Activated CD8-positive, alpha-beta T cell treated with anti-CD3 and anti-CD28 coated beads for 36 hours (primary cell): ENCODE measurements at regions not wholly inside any gene's neighbourhood (a gene's known extent, or its start where the extent isn't known, plus 50 kb on each side); places are given as distances from the start of the nearest gene placed in this dataset.
A peak's percentile ranks its signal among the peaks of the same experiment; 100 is the strongest.

Source experiments
- ATAC-seq: fragments of 200-7000 bp; cut with Tn5 transposase; one replicate; pipeline ENCODE4 v1.10.0; 2021; ENCODE audit warnings: mild to moderate bottlenecking, moderate library complexity
- CTCF ChIA-PET: fragments of 350-600 bp; sonication (Branson Sonifier 250); formaldehyde crosslinking; loops from one replicate; lab custom pipeline; 2021; ENCODE audit warnings: antibody characterized with exemption; lab: Charles Lee
- POLR2A ChIA-PET: fragments of 350-600 bp; sonication (Branson Sonifier 250); formaldehyde crosslinking; loops from one replicate; lab custom pipeline; 2021; ENCODE audit warnings: antibody characterized with exemption; lab: Charles Lee
- DNase-seq: peaks from one replicate; pipeline ENCODE4 v3.0.0-alpha.2; 2020
- H3K27ac Mint-ChIP-seq: one replicate; pipeline ENCODE4 v1.8.0; 2021; ENCODE audit warnings: mild to moderate bottlenecking, mixed read lengths
- H3K27me3 Mint-ChIP-seq: one replicate; pipeline ENCODE4 v1.8.0; 2021; ENCODE audit warnings: mixed read lengths
- H3K36me3 Mint-ChIP-seq: one replicate; pipeline ENCODE4 v1.8.0; 2021; ENCODE audit warnings: low read depth, mixed read lengths
- H3K4me1 Mint-ChIP-seq: one replicate; pipeline ENCODE4 v1.8.0; 2021; ENCODE audit warnings: low read depth, mixed read lengths
- H3K4me3 Mint-ChIP-seq: one replicate; pipeline ENCODE4 v1.8.0; 2021; ENCODE audit warnings: mild to moderate bottlenecking, moderate library complexity, mixed read lengths
- H3K9me3 Mint-ChIP-seq: one replicate; pipeline ENCODE4 v1.8.0; 2021; ENCODE audit warnings: mixed read lengths
- intact Hi-C: fragments of 100-400 bp; cut with micrococcal nuclease; formaldehyde crosslinking; loops from one replicate; pipeline ENCODE4 v1.10.0; 2022
- TF ChIP-seq, protein P1 (sequence below): fragments of 200-600 bp; IDR thresholded peaks from one replicate; pipeline ENCODE4 v1.8.0; 2022; ENCODE audit warnings: antibody characterized with exemption, mild to moderate bottlenecking

DNA sequence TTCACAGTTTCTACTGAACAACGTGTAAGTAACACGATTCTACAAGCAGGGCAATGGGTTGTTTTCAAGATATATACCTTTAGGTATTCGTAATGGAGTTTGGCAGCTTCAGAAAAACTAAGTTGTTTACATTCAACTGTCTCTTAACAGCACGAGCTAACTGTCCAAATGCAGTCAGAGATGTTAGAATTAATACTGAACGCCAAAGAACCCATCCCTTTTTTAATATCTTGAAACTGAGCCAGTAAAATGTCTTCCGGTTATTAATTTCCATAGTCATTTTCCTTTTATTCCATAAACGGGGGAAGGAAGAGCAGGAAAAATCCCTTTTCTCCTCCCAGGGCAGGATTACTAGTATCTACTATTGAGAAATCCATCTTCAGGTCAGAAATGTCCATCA is 129.0 kb upstream of the THBS1 start:
- no peaks in the 10 kb centered on the region for H3K27me3 Mint-ChIP-seq
- no peak overlapping the region for H3K4me3 Mint-ChIP-seq
- DNase-seq (no peak), ATAC-seq (no peak)
- H3K27ac Mint-ChIP-seq, result no peak overlapping the region
- intact Hi-C loops, result no loop called here
- ChIA-PET CTCF (no interaction called here), POLR2A (no interaction called here)
- no peaks in the 10 kb centered on the region for H3K36me3 Mint-ChIP-seq
- TF ChIP-seq, protein P1, sequence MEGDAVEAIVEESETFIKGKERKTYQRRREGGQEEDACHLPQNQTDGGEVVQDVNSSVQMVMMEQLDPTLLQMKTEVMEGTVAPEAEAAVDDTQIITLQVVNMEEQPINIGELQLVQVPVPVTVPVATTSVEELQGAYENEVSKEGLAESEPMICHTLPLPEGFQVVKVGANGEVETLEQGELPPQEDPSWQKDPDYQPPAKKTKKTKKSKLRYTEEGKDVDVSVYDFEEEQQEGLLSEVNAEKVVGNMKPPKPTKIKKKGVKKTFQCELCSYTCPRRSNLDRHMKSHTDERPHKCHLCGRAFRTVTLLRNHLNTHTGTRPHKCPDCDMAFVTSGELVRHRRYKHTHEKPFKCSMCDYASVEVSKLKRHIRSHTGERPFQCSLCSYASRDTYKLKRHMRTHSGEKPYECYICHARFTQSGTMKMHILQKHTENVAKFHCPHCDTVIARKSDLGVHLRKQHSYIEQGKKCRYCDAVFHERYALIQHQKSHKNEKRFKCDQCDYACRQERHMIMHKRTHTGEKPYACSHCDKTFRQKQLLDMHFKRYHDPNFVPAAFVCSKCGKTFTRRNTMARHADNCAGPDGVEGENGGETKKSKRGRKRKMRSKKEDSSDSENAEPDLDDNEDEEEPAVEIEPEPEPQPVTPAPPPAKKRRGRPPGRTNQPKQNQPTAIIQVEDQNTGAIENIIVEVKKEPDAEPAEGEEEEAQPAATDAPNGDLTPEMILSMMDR, result no peak
- no peaks in the 10 kb centered on the region for H3K9me3 Mint-ChIP-seq
- H3K4me1 Mint-ChIP-seq, result peaks cover 5% of the 10 kb centered on the region

DNA sequence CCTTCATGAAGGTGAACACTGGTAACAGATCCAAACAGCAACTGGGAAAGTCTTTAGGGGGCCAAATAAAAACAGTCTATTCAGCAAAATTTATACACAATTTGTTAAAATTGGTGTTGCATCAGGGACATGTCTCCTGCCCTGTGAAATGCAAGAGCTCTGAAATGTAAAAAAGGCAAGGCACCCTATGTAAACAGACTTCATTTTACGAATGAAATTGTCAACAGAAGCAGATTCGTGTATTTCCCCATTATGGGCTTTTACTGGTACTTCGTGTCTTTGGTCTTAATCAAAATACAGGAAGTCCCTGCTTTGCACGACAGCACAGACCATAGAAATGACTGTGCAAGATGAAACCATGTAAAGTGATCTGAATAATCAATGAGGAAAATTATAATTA is 127.3 kb upstream of the THBS1 start:
- no peak overlapping the region for H3K4me3 Mint-ChIP-seq
- ChIA-PET POLR2A (no interaction called here), CTCF (no interaction called here)
- H3K4me1 Mint-ChIP-seq, result peaks cover 5% of the 10 kb centered on the region
- H3K27ac Mint-ChIP-seq, result no peak overlapping the region
- TF ChIP-seq, protein P1, result no peak
- no peaks in the 10 kb centered on the region for H3K27me3 Mint-ChIP-seq
- H3K9me3 Mint-ChIP-seq, result no peaks in the 10 kb centered on the region
- ATAC-seq (peak; percentile 49), DNase-seq (peak; percentile 37)
- H3K36me3 Mint-ChIP-seq, result no peaks in the 10 kb centered on the region
- intact Hi-C loops, result no loop called here

DNA sequence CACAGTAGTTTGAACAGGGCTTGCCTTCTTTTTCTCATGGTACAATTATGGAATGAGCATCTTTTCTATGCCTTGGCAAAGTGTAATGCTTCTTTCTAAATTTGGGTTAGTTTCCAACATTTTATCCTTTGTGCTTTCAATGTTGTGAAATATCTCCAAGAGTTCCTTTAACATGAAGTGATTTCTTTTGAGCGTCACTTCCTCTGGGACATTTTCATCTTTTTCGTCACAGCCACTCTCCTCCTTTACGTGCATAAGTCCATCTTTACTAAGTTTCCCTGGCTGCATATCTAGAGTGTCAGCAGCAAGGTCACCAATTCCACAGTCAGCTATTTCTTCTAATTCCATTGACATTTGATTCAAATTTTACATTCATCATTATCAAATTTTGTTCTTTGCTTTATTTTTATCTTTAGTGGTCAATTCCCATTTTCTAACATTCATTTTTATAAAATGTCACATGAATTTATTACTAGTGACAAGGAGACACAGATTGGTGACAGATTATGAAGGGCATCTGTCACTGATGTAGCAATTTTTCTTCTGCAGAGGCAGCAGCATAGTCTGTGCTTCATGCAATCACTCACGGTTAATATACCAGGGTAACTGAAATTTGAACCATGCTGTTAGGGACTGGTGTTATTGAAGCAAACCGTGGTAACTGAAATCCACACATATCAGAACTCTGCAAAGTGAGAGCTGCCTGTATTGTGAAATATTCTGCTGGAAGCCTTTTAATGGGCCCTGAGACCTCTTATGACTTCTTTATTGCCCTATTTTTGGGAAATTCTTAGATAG is 126.5 kb upstream of the THBS1 start:
- intact Hi-C loops, result no loop called here
- DNase-seq, result no peak
- POLR2A ChIA-PET, result no interaction called here
- TF ChIP-seq, protein P1, result no peak
- CTCF ChIA-PET, result no interaction called here
- Mint-ChIP-seq H3K9me3 (no peaks in the 10 kb centered on the region), H3K27me3 (no peaks in the 10 kb centered on the region), H3K4me1 (peaks cover 5% of the 10 kb centered on the region), H3K4me3 (no peak overlapping the region), H3K27ac (no peak overlapping the region), H3K36me3 (no peaks in the 10 kb centered on the region)
- no peak for ATAC-seq

DNA sequence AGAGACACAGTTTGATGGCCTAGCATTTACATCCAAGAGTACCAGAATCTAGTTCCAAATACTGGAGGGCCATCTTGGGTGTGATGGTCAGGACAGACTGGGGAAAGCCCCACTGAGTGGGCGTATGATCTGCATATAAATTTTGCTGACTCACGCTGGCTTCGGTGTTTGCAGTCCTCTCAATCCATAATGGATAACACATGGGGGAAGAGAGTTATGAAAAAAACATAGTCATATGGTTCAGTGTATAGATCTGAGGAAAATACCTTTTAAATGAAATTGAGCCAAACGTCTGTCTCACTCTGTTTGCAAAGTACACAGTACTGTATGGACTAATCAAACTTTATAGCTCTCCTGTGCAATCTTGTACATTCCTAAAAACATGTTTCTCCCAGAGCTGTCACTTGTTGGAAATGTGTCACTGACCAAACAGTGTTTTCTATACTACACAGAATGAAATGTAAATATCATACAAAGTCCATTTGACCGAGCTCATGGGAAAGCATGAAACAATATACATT is 125.3 kb upstream of the THBS1 start:
- intact Hi-C loops, result no loop called here
- ATAC-seq (peak; percentile 37), DNase-seq (peak; percentile 46)
- TF ChIP-seq, protein P1, result no peak
- POLR2A ChIA-PET, result no interaction called here
- Mint-ChIP-seq H3K27me3 (peaks cover under 1% of the 10 kb centered on the region), H3K4me1 (peaks cover 5% of the 10 kb centered on the region), H3K4me3 (no peak overlapping the region), H3K9me3 (no peaks in the 10 kb centered on the region), H3K36me3 (no peaks in the 10 kb centered on the region), H3K27ac (no peak overlapping the region)
- CTCF ChIA-PET, result no interaction called here

DNA sequence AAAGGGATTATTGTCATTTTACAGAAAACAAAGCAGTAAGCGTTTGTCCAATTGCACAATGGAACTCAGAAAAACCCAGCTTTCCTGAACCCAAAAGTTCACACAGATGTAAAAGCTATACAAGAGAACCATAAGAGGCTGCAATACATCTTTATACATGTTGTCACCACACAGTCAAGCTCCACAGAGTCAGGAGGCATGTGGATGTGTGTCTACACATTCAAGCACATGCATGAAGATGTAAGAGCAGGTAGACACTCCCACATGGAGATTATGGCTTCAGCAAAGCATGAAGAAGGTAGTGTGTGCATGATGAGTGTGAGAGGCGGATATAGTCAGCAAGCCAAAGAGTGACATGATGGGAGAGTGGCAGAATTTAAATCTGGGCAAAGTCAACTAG is 124.7 kb upstream of the THBS1 start:
- CTCF ChIA-PET, result no interaction called here
- DNase-seq (no peak), ATAC-seq (no peak)
- Mint-ChIP-seq H3K36me3 (no peaks in the 10 kb centered on the region), H3K4me3 (no peak overlapping the region), H3K27ac (no peak overlapping the region), H3K27me3 (peaks cover 2% of the 10 kb centered on the region), H3K4me1 (peaks cover 5% of the 10 kb centered on the region), H3K9me3 (no peaks in the 10 kb centered on the region)
- intact Hi-C loops, result no loop called here
- POLR2A ChIA-PET, result no interaction called here
- TF ChIP-seq, protein P1, result no peak
